Right lobe of liver (tissue), 6 donors: ENCODE measurements at regions not wholly inside any gene's neighbourhood (a gene's known extent, or its start where the extent isn't known, plus 50 kb on each side); places are given as distances from the start of the nearest gene placed in this dataset.

Experiments used
- ATAC-seq, 4 donors: fragments of 200-7000 bp; cut with Tn5 transposase; one replicate each; pipeline ENCODE4 v1.9.1; 2020; ENCODE audit warnings: mild to moderate bottlenecking in 4 of 4, moderate library complexity in 4 of 4
- DNase-seq, 3 donors: peaks; one replicate each; pipeline ENCODE4 v3.0.0-alpha.2; 2020
- H3K27ac ChIP-seq, 3 donors: fragments of 200-600 bp; one replicate each; pipeline ENCODE4 v1.8.0; 2022
- H3K27me3 ChIP-seq, 2 donors: fragments of 200-600 bp; one replicate each; pipeline ENCODE4 v1.8.0; 2022
- H3K36me3 ChIP-seq, 4 donors: fragments of 200-600 bp; sonication (generic) in 1 of 4; one replicate each; pipeline versions ENCODE4 v1.5.1 to v1.8.0; 2017 to 2022; ENCODE audit warnings: control low read depth in 1 of 4
- H3K4me1 ChIP-seq, 4 donors: fragments of 200-600 bp; sonication (generic) in 1 of 4; one replicate each; pipeline versions ENCODE4 v1.5.1 to v1.8.0; 2017 to 2022; ENCODE audit warnings: control low read depth in 1 of 4
- H3K4me3 ChIP-seq, 3 donors: fragments of 200-600 bp; one replicate each; pipeline ENCODE4 v1.8.0; 2022
- H3K9me3 ChIP-seq, 4 donors: fragments of 200-600 bp; sonication (generic) in 1 of 4; one replicate each; pipeline versions ENCODE4 v1.5.1 to v1.8.0; 2017 to 2022; ENCODE audit warnings: control low read depth in 1 of 4
- POLR2A ChIP-seq: fragments of 450-650 bp; IDR thresholded peaks from one replicate; pipeline ENCODE4 v1.6.1; 2017; ENCODE audit warnings: antibody characterized with exemption, mild to moderate bottlenecking
- WGBS: methylation state at CpG from one replicate; pipeline ENCODE4 v1.1.6; 2018; ENCODE audit warnings: low coverage, low lambda C conversion rate; ENCODE audit not compliant: insufficient coverage; ENCODE audit errors: missing lambda C conversion rate; 5-methylcytosine and 5-hydroxymethylcytosine counted together
- intact Hi-C, 2 donors: fragments of 100-400 bp; cut with DNase I; formaldehyde crosslinking; loops; one replicate each; pipeline versions ENCODE4 v1.11.2 to v1.14.1; 2022
- TF ChIP-seq, protein P1 (sequence below), 4 donors: fragments of 200-600 bp in 3 of 4; fragments of 450-650 bp in 1 of 4; IDR thresholded peaks; one replicate each; pipeline versions ENCODE4 v1.5.1 to v1.8.0; 2016 to 2022; ENCODE audit warnings: antibody characterized with exemption in 4 of 4, mild to moderate bottlenecking in 2 of 4
- donor health status: DM: no; HTN: yes; CAD: no.
- donor health status: DM: no; HTN: no; CAD: no.
- donor health status: DM: no; HTN: no; CAD: no.
- donor health status: DM: no; HTN: yes; CAD: no.
- donor health status: DM: no; HTN: yes; CAD: no.

DNA sequence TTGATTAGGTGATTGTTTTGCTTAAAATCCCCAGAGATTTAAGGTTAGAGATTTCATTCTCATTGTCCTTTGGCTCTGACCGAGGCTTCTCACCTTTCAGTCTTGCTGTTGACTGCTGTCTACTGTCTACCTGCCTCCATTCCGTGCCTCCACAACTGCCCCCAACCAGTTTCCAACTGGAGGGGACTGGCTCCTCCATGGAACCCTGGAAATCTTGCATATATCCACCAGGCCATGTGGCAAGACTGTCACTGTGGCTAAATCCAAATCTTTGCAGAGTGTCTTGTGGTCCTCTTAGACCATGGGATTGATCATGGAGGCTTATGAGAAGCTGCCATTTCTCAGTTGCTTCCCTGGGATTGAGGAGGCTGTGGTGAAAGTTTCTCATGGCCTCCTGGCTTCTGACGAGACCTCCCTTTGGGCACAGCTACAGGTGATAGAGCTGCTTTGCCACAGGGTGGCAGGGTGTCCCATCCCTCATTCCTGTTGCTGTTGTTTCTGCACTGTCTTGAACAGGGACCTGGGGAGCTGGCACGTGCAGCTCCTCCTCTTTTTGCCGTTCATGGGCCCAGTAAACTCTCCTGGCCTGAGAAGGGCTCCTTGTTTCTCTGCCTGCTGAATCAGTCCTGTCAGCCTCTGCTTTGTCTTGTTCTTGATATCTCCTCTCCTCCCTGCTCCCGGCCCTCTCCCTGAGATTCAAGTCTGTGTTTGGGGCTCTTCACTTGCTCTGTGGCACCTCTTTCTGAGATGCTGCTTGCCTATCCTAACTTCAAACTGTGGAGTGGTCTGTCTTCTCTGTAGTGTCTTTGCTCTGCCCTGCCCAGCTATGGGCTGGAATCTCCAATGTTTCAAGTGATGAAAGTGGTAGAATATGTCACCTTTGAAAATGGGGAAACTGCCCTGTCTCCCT, 63.6 kb upstream of the IGFBP3 start:
- no peak overlapping the region for H3K4me3 ChIP-seq
- no peaks in the 10 kb centered on the region for H3K27me3 ChIP-seq
- ATAC-seq, result peak; percentile 46 to 70 (median 64)
- no peak for TF ChIP-seq POLR2A
- TF ChIP-seq, protein P1, sequence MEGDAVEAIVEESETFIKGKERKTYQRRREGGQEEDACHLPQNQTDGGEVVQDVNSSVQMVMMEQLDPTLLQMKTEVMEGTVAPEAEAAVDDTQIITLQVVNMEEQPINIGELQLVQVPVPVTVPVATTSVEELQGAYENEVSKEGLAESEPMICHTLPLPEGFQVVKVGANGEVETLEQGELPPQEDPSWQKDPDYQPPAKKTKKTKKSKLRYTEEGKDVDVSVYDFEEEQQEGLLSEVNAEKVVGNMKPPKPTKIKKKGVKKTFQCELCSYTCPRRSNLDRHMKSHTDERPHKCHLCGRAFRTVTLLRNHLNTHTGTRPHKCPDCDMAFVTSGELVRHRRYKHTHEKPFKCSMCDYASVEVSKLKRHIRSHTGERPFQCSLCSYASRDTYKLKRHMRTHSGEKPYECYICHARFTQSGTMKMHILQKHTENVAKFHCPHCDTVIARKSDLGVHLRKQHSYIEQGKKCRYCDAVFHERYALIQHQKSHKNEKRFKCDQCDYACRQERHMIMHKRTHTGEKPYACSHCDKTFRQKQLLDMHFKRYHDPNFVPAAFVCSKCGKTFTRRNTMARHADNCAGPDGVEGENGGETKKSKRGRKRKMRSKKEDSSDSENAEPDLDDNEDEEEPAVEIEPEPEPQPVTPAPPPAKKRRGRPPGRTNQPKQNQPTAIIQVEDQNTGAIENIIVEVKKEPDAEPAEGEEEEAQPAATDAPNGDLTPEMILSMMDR (IDR thresholded peaks at IDR 0.05), result peak; percentile 17 to 26 (median 22)
- DNase-seq, result no peak
- H3K4me1 ChIP-seq, result peaks cover 0 to 10% (median 1%) of the 10 kb centered on the region in 4 donors
- H3K27ac ChIP-seq, result no peak overlapping the region
- intact Hi-C loops, result no loop called here
- no peaks in the 10 kb centered on the region for H3K9me3 ChIP-seq
- WGBS, result 80% methylated on average over 5 of the region's 6 CpGs
- no peaks in the 10 kb centered on the region for H3K36me3 ChIP-seq

DNA sequence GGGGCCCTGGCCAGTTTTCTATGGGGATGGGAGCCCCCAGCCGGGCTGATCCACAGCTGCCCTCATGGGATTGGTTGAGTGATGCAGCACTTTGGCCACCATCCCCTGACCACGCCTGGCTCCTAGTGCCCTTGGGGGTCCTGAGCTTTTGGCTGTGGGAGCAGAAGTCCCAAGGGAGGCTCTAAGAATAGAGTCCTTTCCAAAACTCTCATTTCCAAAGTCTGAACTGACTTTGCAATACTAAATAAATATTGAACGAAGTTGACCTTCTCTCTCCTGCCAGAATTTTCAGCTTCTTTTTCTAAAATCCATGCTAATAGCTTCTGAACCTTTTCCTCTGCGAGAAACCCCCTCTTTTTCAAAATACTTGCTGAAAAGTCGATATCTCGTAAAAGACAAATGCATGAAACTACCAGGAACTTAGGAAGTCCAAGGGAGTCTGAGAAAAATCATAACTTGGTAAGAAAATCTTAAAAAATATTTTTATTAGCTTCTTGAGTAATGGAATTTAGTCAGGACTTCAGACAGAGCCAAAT, 62.7 kb upstream of the IGFBP3 start:
- intact Hi-C loops, result no loop called here
- no peak overlapping the region for H3K4me3 ChIP-seq
- no peak for DNase-seq
- no peaks in the 10 kb centered on the region for H3K36me3 ChIP-seq
- peak; percentile 22 to 54 (median 46) for ATAC-seq
- H3K9me3 ChIP-seq, result no peaks in the 10 kb centered on the region
- H3K27ac ChIP-seq, result no peak overlapping the region
- 18% methylated on average over 5 of the region's 6 CpGs for WGBS
- peaks cover 0 to 10% (median 1%) of the 10 kb centered on the region in 4 donors for H3K4me1 ChIP-seq
- TF ChIP-seq POLR2A, result no peak
- TF ChIP-seq, protein P1 (IDR thresholded peaks at IDR 0.05), result no peak
- H3K27me3 ChIP-seq, result no peaks in the 10 kb centered on the region

DNA sequence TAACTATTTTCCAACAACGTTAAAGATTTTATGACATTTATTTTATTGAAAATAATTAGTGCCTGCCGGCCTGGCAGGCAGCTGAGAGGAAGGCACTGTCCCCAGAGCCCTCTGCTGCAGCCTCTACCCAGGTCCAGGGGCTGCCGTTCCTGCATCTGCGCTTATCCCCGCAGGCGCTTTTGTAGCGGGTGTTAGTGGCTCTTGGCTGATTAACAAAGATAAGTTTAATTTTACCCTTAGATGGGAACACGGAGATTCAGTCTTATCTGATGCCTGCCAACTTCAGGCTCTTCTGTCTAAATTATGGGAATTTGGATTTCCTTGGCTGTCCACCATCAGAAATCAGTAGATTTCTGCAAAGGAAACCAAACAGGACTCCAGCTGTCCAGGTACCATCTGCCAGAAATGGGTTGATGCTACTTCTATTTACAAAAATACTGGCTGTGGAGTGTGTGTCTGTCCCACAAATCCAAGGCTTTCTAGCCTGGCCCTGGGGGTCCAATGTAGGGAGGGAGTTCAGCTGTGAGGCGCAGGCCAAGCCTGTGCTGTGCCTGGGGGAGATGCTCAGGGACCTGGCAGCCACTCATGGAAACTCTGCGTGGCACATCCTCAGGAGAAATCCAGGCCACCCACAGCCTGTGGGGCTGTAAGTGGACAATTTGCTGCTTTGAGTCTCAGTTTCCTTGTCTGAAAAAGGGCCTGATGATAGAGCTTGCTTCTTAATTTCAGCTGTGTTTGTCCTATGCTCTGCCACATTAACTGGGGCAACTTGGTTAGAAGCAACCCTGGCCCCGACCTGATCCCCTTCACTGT, 62.0 kb upstream of the IGFBP3 start:
- H3K4me3 ChIP-seq, result no peak overlapping the region

DNA sequence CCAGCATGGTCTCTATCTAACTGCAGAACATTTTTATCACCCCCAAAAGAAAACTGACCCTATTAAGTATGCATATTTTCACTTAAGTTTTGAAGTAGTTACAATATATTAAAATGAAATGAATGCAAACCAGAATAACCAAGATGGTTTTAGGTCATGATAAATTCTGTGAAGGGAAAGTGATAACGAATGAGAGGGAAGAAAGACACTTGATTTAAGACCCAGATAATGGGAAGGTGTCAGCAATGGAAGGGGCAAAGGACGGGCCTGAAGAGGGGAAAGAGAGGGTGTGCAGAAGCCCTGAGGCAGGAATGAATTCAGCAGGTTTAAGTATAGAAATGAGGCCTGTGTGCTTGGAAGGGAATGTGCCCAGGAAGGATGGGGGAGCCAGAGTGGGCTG, 61.1 kb upstream of the IGFBP3 start:
- Histone ChIP-seq H3K4me1 (peaks cover 0 to 16% (median 1%) of the 10 kb centered on the region in 4 donors), H3K4me3 (no peak overlapping the region), H3K9me3 (no peaks in the 10 kb centered on the region), H3K36me3 (no peaks in the 10 kb centered on the region), H3K27me3 (no peaks in the 10 kb centered on the region), H3K27ac (no peak overlapping the region)
- DNase-seq, result no peak
- intact Hi-C loops, result no loop called here
- 69% methylated on average over 2 of the region's 2 CpGs for WGBS
- no peak for ATAC-seq
- TF ChIP-seq, protein P1 (IDR thresholded peaks at IDR 0.05), result no peak
- no peak for TF ChIP-seq POLR2A

More for the DNA sequence above, 62.0 kb upstream of the IGFBP3 start:
- Histone ChIP-seq H3K36me3 (no peaks in the 10 kb centered on the region), H3K27ac (no peak overlapping the region), H3K9me3 (no peaks in the 10 kb centered on the region), H3K4me1 (peaks cover 0 to 12% (median 1%) of the 10 kb centered on the region in 4 donors), H3K27me3 (no peaks in the 10 kb centered on the region)
- no peak for DNase-seq
- TF ChIP-seq, protein P1 (IDR thresholded peaks at IDR 0.05), result no peak
- no peak for TF ChIP-seq POLR2A
- ATAC-seq, result no peak
- 71% methylated on average over 5 of the region's 11 CpGs for WGBS
- intact Hi-C loops, result no loop called here
